SH-SY5Y (cell line): ENCODE measurements at regions not wholly inside any gene's neighbourhood (a gene's known extent, or its start where the extent isn't known, plus 50 kb on each side); places are given as distances from the start of the nearest gene placed in this dataset.

Experiments
- GATA2 ChIP-seq: IDR thresholded peaks from 2 replicates; pipeline ENCODE4 v1.6.1; 2011; ENCODE audit warnings: mild to moderate bottlenecking, low read depth, low read length
- GATA3 ChIP-seq: IDR thresholded peaks from 2 replicates; pipeline ENCODE4 v1.6.1; 2011; ENCODE audit warnings: low read depth, mild to moderate bottlenecking, low read length, moderate library complexity

GRCh38 chr1:8104278-8105236, 78.4 kb upstream of the ERRFI1 start:
- TF ChIP-seq GATA2 (no peak), GATA3 (no peak)
